ENCODE measurements at regions not wholly inside any gene's neighbourhood (a gene's known extent, or its start where the extent isn't known, plus 50 kb on each side); places are given as distances from the start of the nearest gene placed in this dataset.

GRCh38 chr2:81194176-81194575, 889.6 kb upstream of the LRRTM1 start:
- TF ChIP-seq CREM (IDR thresholded peaks at IDR 0.05; ENCODE audit: low read depth) (no peak), NFYB (IDR thresholded peaks at IDR 0.05; ENCODE audit: insufficient read depth, low read depth, low read length) (no peak), POLR2A (IDR thresholded peaks at IDR 0.05; ENCODE audit: low read depth, low read length) (no peak), NFYA (IDR thresholded peaks at IDR 0.05; ENCODE audit: borderline replicate concordance, low read depth, low read length) (no peak), RCOR1 (conservative IDR thresholded peaks at IDR 0.05; ENCODE audit: low read depth, low read length) (no peak), BRCA1 (IDR thresholded peaks at IDR 0.05; ENCODE audit: low read depth, low read length) (no peak), ZNF24 (IDR thresholded peaks at IDR 0.05) (no peak)
- TF ChIP-seq, protein P1, sequence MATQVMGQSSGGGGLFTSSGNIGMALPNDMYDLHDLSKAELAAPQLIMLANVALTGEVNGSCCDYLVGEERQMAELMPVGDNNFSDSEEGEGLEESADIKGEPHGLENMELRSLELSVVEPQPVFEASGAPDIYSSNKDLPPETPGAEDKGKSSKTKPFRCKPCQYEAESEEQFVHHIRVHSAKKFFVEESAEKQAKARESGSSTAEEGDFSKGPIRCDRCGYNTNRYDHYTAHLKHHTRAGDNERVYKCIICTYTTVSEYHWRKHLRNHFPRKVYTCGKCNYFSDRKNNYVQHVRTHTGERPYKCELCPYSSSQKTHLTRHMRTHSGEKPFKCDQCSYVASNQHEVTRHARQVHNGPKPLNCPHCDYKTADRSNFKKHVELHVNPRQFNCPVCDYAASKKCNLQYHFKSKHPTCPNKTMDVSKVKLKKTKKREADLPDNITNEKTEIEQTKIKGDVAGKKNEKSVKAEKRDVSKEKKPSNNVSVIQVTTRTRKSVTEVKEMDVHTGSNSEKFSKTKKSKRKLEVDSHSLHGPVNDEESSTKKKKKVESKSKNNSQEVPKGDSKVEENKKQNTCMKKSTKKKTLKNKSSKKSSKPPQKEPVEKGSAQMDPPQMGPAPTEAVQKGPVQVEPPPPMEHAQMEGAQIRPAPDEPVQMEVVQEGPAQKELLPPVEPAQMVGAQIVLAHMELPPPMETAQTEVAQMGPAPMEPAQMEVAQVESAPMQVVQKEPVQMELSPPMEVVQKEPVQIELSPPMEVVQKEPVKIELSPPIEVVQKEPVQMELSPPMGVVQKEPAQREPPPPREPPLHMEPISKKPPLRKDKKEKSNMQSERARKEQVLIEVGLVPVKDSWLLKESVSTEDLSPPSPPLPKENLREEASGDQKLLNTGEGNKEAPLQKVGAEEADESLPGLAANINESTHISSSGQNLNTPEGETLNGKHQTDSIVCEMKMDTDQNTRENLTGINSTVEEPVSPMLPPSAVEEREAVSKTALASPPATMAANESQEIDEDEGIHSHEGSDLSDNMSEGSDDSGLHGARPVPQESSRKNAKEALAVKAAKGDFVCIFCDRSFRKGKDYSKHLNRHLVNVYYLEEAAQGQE (IDR thresholded peaks at IDR 0.05; ENCODE audit: low read depth, low read length) = no peak
